ENCODE measurements at regions not wholly inside any gene's neighbourhood (a gene's known extent, or its start where the extent isn't known, plus 50 kb on each side); places are given as distances from the start of the nearest gene placed in this dataset.

DNA sequence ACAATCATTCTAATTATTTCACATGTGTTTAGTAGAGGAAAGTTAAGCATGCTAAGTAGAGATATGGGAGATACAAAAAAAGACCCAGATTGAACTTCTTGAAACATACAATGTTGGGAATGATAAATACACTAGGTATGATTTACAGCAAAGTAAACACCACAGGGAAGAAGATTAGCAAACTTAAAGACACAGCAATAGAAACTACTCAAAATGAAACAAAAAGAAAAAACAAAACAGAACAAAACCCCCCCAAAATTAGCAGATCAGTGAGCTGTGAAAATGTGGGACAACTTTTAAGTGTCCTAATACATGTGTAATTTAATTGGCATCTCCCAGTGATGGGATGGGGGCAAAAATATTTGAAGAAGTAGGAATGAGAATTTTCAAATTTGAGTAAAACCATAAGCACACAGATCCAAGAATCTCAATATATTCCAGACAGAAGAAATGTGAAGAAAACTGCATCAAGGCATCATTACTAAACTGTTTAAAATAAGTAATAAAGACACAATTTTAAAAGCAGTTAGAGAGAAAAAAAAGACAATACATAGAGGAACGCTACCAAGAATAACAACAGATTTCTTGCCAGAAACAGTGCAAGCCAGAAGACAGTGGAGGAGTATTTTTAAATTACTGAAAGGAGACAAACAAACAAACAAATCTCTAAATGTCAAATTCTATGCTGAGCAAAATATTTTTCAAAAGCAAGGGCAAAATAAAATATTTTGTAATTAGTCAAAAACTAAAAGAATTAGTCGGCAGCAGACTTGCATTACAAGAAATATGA lies 473.7 kb downstream of the QKI start:
- Histone ChIP-seq H3K4me3 (ENCODE audit: low read depth, low read length) (no peak overlapping the region), H3K36me3 (no peaks in the 10 kb centered on the region), H3K9me3 (no peaks in the 10 kb centered on the region), H3K27me3 (no peaks in the 10 kb centered on the region), H3K4me1 (no peaks in the 10 kb centered on the region)
- DNase-seq = no peak
- no peak for TF ChIP-seq CTCF (IDR thresholded peaks at IDR 0.05; ENCODE audit: low read depth, low read length)

GRCh38 chr6:163886428-163886827 lies 471.9 kb downstream of the QKI start:
- H3K27me3 ChIP-seq = no peaks in the 10 kb centered on the region
- H3K36me3 ChIP-seq = no peaks in the 10 kb centered on the region
- DNase-seq = no peak
- H3K4me3 ChIP-seq (ENCODE audit: low read depth, low read length) = no peak overlapping the region
- no peaks in the 10 kb centered on the region for H3K9me3 ChIP-seq
- H3K4me1 ChIP-seq = no peaks in the 10 kb centered on the region
- TF ChIP-seq CTCF (IDR thresholded peaks at IDR 0.05; ENCODE audit: low read depth, low read length) = no peak

DNA sequence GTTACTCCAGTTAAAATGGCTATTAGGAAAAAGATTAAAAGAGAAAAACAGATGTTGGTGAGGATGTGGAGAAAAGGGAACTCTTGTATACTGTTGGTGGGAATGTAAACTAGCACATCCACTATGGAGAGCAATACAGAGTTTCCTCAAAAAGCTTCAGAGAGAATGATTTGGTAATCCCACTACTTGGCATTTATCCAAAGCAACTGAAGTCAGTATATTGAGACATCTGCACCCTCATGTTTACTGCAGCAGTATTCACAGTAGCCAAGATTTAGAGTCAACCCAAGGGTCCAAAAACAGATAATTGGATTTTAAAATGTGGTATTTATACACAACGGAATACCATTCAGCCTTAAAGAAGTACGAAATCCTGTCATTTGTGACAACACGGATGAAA lies 469.5 kb downstream of the QKI start:
- Histone ChIP-seq H3K36me3 (no peaks in the 10 kb centered on the region), H3K4me3 (ENCODE audit: low read depth, low read length) (no peak overlapping the region), H3K27me3 (no peaks in the 10 kb centered on the region), H3K4me1 (no peaks in the 10 kb centered on the region), H3K9me3 (no peaks in the 10 kb centered on the region)
- no peak for TF ChIP-seq CTCF (IDR thresholded peaks at IDR 0.05; ENCODE audit: low read depth, low read length)
- no peak for DNase-seq

- Histone ChIP-seq H3K27me3 (no peaks in the 10 kb centered on the region), H3K9me3 (no peaks in the 10 kb centered on the region), H3K36me3 (no peaks in the 10 kb centered on the region), H3K4me1 (no peaks in the 10 kb centered on the region), H3K4me3 (ENCODE audit: low read depth, low read length) (no peak overlapping the region)
- no peak for TF ChIP-seq CTCF (IDR thresholded peaks at IDR 0.05; ENCODE audit: low read depth, low read length)
- DNase-seq = no peak
These were observed 464.2 kb downstream of the QKI start for GRCh38 chr6:163878698-163879097.

DNA sequence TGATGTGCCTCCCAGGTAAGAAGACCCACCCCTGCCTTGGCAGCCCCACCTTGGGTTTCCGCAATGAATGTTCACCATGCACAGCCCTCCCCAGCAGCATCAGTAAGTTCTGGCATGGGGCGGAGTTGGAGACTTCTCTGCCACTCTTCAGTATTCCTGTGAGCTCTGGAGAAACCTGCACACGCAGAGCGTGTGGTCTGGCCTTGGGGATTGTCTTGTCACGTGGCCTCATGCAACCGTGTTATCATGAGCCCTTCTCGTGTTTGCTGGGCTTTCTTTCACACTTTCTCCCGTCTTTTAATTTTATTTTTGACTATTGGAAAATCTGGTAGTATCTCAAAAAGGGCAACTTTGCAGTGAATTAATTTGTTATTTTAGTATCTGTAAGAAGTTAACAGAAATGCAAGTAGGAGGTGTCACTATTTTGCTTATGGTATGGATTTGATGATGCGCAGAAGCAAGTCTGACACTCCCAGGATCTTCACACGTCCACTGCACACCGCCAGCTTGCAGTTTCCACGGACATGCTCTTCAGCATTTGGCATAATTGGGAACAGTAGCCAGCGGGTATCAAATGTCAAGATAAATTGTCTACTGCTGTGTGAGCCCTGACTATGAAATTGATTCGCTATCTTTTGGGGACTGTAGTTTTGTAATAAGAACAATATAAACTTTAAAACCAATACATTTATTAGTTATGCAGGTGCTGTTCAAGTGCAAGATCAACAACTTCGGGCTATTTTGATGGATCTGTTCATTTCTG lies 463.5 kb downstream of the QKI start:
- Histone ChIP-seq H3K36me3 (no peaks in the 10 kb centered on the region), H3K4me3 (ENCODE audit: low read depth, low read length) (no peak overlapping the region), H3K9me3 (no peaks in the 10 kb centered on the region), H3K4me1 (no peaks in the 10 kb centered on the region), H3K27me3 (no peaks in the 10 kb centered on the region)
- no peak for TF ChIP-seq CTCF (IDR thresholded peaks at IDR 0.05; ENCODE audit: low read depth, low read length)
- DNase-seq = no peak

GRCh38 chr6:163876391-163876790 lies 461.9 kb downstream of the QKI start:
- Histone ChIP-seq H3K4me1 (no peaks in the 10 kb centered on the region), H3K27me3 (no peaks in the 10 kb centered on the region), H3K36me3 (no peaks in the 10 kb centered on the region), H3K9me3 (no peaks in the 10 kb centered on the region), H3K4me3 (ENCODE audit: low read depth, low read length) (no peak overlapping the region)
- no peak for DNase-seq
- no peak for TF ChIP-seq CTCF (IDR thresholded peaks at IDR 0.05; ENCODE audit: low read depth, low read length)
